GM19238 (cell line): ENCODE measurements at regions not wholly inside any gene's neighbourhood (a gene's known extent, or its start where the extent isn't known, plus 50 kb on each side); places are given as distances from the start of the nearest gene placed in this dataset.

ENCODE experiments used
- DNase-seq: peaks from one replicate; pipeline ENCODE4 v3.0.0; 2011; ENCODE audit warnings: low spot score; ENCODE audit not compliant: insufficient read length

DNA sequence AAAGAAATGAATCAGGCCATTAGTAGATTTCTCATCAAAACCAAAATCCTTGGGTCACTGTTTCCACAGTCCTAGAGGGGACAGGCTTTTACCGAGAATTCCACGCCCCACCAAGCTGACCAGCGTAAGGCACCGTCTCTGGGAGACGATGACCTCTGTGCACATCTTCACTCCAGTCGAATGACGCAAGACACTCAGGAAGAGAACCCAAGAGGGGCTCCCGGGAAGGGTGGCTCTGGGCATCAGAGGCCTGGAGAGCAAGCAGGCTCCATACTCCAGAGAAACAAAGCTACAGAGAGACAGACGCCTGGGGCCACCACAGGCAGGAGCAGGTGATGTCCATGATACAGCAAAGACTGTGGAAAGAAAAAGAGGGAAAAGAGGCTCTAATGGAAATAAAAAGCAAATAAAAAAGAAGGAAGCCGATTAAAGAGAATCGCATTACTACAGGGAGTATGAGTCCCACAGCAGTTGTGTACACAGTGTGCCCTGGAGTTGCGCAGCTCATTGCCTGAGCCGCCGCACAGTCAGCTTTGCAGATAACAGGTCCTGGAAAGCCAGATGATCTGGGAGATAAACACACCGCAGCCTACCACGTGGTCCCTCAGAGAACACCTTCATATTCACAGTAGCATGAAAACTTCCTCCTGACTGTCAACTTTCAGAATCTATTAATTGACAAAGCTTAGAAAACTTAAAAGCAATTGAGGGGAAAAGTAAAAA, 572.7 kb upstream of the SALL3 start:
- DNase-seq, result no peak

DNA sequence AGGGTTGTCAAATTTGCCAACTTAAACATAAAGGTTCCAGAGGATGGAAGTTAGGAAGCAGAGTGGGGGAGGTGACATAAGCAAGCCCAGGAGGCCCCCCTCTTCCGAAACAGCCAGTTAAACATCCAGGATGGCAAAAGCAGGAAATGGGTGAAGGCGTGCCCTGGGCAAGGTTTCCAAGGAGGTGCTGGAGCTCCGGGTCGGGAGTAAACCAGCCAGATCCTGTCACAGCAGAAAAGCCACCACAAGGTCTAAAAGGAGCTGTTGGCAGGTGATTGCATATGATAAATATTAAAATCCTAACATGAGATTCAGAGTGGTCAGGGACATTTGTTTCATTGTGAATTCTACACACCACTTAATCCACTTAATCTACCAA, 572.2 kb upstream of the SALL3 start:
- no peak for DNase-seq

DNA sequence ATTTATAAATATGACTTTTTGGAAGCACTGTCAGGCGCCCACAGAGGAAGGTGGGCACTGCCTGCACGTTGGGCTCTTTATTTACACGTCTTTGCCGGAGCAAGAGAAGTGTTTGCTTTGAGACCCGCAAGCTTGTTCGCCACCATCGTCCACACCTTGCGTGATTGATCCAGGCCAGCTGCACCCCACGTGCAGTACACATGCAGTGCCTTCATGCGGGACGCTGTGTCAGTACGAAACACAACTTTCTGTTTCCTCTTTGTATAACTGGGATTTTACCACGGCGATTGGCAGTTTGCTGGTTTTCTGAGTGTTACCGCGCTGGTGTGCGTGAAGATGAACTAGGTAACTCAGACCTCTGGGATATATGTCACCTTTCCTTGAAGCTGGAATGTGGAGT, 571.0 kb upstream of the SALL3 start:
- no peak for DNase-seq

DNA sequence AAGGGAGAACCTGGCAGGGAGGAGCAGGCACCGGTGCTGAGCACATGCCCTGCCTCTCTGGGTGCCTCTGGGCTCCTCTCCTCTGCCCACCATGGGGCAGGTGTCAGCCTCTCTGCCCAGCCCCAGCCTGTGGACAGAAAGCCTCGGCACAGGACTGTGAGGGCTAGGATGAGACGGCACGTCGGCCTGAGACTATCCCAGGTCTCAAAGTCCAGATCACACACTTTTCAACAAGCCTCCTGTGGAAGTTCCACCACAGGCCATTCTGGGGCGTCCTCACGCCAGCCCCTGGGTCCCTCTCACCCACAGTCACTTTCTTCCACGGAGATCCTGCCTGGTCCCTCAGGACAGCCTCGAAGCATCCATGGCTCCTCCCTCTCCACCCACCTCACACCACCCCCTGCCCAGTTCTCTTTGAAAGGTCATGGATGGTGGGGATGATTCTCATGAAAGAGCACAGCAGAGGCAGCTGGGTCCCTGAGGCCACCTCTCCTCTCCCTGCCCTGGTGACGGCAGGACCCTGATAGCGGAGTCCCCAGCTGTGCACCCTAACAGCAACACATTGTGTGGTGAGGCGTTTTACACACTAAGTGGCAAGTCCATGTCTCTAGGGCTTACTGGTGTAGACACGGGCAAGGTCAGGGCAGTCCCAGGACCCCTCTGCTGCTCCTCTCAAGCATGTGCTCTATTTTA, 569.4 kb upstream of the SALL3 start:
- no peak for DNase-seq

DNA sequence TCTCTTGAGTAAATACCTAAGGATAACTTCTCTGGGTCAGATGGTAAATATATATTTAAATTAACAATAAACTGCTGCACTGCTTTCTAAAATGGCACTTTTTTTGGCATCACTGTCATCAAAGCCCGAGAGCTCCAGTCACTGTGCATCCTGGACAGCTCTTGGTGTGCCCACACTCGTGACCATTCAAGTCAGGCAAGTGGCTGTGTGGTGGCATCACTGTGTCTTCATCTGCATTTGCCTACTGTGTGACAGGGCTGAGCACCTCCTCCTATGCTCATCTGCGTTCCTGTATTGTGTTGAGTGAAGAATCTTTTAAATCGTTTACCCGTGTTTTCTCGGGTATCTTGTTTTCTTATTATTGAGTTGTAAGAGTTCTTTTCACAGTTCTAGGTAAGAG, 568.1 kb upstream of the SALL3 start:
- DNase-seq, result no peak

DNA sequence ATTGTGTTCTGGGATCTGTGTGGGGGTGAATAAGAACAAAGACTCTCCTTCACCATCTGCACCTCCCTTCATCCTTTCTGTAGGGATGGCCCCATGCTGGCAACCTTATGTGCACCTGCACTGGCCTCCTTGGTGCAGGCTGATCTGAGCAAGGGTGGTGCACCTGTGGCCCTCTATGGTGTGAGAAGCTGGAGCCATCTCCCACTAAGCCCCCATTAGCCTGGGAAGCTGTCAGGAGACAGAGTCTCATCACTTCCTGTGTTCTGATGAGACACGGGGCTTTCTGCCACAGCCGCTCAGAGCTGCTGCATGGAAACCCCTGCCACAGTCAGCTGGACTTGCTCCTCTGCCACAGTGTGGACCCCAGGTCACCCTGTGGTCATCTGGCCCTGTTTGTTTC, 565.3 kb upstream of the SALL3 start:
- DNase-seq, result no peak

DNA sequence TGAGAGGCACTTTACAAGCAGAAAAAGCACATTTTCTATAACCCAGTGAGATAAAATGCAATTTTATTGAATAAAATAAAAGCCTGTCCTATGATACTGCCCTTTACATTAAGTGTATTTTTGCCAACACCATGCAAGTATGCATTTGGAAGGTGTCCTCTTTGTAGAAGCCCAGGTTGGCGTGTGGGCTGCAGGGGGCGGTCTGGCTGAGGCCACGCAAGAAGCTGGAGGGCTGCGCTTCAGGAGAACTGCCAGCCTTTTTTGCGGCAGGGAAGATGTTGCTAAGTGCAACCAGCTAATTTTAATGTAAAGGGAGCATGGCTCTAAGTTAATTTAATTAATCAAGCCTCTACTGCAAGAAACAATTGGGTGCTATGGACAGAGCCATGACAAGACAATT, 562.8 kb upstream of the SALL3 start:
- DNase-seq, result no peak

DNA sequence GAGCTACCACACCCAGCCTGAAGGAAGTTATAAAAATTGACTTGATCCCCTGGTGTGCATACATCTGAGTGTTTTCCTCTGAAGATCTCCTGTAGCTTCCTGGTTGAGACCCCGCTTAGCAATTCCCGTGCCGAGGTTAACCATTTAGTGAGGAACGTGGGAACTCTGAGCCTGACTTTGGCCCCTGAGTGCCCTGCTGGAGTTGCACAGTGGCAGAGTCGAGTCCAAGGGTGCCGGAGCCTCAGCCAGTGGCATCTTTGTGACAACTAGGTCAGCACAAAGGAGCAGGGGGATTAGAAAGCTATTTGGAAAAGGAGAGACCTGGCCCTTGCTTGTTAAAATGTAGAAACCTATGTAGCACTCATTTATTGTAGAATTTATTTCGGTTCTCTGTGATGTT, 561.2 kb upstream of the SALL3 start:
- DNase-seq, result no peak

DNA sequence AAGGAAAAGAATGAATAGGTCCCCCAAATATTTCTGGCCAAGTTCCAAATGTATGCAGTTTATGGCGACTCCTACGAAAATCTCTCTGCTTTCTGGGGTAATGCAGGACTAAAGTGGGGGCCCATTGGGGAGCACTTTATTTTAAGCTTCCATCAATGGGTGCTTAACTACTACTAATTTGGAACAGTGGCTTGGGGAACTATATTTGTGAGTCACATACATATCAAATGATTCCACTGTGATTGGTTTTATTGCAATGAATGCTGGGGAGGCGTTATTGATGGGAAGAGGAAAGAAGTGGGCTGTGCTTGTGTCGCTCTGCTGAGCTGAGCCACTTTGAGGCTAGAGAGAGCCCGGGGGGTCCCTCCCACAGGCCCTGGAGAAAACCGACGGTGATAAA, 560.4 kb upstream of the SALL3 start:
- no peak for DNase-seq

DNA sequence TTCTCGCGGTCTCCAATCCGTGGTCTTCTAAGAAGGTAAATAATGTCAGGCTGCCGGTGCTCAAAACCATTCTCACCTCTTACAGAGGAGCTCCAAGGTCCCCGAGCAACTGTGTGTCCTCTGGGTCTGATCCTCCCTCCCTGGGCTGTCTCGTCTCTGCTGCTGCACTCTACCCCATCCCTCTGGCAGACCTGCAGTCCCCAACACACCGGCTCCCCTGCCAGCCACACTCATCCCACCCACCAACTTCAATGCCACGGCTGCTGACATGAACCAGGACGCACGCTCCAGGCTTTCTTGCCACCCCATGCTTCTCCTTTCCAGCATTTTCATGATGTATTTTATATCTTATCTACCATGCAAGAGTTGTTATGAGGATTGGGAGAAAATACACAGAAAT, 559.5 kb upstream of the SALL3 start:
- DNase-seq, result no peak

DNA sequence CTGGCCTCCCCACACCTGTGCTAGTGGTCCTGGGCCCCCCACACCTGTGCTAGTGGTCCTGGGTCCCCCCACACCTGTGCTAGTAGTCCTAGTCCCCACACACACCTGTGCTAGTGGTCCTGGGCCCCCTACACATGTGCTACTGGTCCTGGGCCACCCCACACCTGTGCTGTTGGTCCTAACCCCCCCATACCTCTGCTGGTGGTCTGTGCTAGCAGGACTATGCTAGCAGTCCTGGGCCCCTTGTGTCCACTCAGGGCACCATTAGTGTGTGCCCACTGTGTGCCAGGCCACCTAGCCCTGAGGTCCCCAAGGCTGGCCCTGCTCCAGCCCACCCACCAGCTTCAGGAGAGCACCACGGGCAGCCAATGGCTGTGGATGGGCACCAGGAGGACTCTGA, 558.2 kb upstream of the SALL3 start:
- DNase-seq, result no peak

DNA sequence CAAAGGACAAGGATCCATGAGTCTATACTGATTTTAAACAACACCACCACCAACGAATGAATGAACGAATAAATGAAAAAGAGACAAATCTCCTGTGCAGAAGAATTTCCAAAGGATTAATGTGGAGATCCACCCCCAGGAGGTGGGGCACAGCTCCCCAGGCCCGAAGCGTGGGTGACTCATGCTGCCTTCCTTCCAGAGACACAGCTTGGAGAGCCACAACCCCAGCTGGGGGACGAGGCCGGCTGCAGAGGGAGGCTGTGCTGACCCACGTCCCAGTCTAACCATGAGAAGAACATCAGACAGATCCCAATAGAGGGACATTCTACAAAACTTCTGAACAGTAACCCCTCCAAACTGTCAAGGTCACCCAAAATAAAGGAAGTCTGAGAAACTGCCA, 557.3 kb upstream of the SALL3 start:
- no peak for DNase-seq

DNA sequence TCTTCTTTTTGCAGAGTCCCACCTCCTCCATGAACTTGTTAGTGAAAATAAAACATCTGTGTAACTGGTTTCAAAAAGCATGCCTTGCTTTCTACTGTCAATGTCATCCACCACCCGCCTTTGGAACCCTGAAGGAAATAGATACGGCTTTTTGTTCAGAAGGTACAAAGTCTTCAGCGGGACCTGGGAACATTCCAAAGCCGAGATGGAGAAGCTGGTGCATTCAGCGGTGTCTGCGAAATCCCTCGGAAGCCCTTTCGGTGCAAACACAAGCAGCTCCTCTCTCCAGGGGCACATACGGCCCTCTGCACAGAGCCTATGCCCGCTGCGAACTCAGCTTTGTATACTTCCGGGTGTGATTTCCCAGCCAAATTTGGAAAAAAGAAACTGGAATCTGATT, 555.8 kb upstream of the SALL3 start:
- DNase-seq, result no peak

DNA sequence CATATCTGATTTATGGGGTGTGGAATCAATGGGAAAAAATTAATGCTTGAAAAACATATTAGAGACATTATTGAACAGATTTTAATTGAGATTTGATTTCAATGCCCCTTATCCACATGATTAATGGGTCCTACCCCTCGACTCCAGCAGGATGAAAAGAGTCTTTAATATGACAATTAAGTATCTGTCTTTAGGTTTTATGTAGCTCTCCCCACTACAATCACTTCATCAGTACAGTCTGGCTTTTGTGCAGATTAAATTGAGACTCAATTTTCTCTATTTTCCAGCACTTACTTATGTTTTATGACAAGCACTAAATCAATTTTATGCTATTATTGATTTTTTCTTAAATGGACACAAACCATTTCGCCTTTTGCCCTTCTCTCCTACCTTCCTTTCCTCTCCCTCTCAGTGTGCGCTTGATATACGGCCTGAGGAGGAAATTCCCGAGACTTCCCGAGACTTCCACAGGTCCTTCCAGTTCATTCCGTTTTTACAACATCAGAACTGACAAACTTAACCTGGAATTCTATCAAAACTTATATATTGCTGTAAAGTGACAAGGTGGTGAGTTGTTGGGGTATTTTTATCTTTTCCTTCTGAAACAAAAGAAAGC, 555.1 kb upstream of the SALL3 start:
- no peak for DNase-seq

DNA sequence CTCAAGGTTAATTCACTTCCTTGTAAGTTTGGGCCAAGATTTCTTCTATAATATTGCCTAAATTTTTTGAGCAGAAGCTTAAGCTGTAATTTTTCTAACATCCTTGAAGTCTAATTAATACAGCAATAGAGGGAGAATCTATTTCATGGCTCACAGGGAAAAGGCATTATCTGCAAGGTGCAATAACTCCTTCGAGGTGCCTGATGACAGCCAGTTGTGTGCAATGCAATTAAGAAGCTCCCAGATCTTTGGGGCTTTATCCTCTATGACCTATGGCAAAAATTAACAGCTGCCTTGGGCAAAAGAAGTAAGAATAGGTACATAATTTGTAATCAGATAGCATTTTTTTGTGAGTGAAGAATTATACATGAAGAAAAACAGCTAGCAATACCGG, 554.6 kb upstream of the SALL3 start:
- no peak for DNase-seq

DNA sequence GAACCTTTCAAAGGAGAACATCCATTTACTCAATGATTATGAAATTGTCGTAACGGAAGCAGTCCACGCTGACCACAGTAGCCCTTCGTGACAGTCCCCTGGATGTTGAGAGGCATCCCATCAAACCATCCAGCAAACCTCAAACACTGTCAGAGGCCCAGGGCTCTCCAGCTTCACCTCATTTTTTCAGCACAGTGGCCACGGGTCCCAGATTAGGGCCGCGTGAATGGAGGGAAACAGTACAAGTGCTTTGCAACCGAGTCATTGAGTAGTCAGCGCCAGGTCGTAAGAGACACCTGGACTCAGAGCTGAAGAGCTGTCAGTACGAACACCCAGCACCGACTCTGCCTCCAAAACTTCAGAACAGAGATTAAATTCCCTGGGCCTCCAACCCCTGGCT, 552.5 kb upstream of the SALL3 start:
- no peak for DNase-seq

DNA sequence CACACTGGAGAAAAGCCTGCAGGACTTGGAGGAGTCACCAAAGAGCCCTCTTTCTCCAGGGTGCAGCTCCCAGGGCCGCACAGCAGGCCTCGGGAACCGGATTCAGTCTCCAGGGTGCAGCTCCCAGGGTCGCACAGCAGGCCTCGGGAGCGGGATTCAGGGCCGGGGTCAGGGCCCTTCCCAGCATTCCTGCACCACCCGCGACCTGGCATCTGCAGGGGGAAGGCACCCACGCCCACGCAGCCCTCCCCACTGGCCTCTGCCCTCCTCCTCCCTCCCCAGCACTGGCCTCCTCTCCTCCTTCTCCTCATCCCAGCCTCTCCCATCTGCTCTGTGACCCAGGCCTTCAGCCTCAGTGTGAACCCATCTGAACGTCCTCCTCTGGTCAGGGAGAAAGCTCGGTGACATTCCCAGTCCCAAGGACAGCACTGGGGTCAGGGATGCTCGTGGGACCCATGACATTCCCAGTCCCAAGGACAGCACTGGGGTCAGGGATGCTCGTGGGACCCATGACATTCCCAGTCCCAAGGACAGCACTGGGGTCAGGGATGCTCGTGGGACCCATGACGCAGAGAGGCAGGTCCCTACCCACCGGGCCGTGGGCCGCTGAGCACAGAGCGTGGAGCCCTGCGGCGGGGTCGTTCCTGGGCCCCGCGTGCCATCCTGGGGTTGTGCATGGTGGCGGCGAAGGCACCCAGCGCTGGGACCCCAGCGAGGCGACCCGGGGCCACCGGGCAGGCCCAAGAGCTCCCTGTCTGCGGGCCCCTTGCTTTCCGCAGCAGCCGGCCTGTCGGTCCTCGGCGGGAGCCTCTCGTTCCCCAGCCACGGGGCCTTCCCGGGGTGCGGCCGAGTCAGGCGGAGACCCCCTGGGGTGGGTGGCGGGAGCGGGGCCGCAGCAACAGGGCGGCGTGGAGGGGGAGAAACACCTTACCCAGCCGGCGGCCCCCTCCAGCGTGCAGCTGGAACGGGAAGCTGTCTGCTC, 550.2 kb upstream of the SALL3 start:
- no peak for DNase-seq

DNA sequence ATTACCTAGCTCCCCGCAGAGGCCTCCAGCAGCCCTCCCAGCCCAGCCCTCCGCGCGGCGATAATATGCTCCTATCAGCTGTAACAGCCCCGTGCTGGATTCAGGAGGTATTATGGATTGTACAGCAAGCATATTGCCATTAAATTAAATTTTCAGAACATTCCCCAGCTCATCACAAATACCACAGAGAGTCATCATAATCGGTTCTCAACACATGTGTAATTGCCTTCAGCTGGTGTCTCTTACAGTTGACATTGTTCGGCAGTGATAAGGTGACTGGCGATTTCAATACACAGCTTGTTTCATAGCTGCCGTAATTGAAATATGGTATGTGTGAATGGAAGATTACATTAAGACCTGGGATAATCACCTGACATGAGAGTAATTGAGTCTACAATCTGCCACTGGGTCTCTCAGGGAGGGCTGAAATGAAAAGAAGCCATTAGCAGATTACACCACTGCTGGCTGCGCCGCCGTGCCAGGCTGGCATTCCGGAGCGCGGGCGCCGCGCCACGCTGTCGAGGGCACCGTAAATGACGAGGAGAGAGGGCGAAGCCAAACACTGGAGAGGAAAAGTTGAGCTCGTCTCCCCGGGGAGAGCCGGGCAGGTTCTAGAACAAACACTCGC, 549.4 kb upstream of the SALL3 start:
- no peak for DNase-seq

DNA sequence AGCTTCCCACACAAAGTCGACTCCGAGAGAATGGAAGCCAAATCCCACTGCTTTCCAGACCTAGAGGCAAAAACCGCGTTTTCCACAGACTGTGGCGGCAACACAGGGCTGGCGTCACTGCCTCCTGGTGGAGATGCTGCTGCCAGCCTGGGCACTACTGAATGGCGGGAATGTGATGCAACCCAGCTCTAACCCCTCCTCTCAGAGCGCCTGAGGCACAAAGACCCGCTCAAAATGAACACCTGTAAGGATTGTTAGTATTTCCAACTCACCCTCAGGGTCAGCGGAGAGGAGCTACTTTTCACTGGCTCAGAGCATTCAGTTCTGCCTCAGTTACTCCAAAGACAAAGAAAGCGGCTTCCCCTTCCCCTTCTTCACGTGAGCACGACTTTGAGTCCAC, 548.0 kb upstream of the SALL3 start:
- DNase-seq, result no peak

DNA sequence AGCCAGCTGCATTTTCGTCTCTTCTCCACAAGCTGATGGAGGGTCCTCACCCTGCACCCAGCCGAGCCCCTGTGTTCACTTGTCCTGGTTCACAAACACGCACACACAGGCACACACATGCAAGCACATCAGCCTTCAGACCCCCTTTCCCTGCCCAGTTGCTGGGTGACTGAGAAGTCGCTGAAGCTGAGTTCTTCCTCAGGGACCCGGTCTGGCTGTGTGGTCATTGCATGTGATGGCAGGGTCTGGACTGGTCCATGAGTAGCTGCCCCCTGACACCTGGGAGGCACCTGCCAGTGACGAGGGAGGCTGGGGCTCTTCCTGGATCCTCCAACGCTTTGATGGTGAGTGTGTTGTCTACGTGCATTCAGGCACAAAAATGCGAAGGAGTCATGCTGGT, 546.1 kb upstream of the SALL3 start:
- DNase-seq, result no peak

DNA sequence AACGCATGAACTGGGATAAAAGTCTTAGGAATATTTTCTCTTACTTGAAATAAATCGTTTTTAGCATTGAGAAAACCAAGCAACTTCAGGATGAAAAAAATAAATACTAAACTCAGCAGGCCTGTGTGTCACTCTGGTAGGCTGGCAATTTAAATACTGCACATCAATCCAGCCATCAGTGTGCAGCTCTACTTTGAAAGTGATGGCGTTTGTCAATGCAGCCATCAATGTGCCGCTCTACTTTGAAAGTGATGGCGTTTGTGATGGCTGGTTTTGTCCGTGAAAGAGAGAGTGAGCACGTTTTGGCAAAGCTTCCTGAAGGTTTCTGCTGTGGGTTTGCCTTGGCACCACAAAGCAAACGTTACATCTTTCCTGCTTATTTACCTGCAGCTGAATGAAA, 543.5 kb upstream of the SALL3 start:
- no peak for DNase-seq
